22Rv1 (cell line): ENCODE measurements at regions not wholly inside any gene's neighbourhood (a gene's known extent, or its start where the extent isn't known, plus 50 kb on each side); places are given as distances from the start of the nearest gene placed in this dataset.

Experiments
- ZFX ChIP-seq: fragments of 450-650 bp; IDR thresholded peaks from 2 replicates; pipeline ENCODE4 v1.6.1; 2017; ENCODE audit warnings: antibody characterized with exemption, borderline replicate concordance
- TF ChIP-seq, protein P1 (sequence below): fragments of 450-650 bp; IDR thresholded peaks from 2 replicates; pipeline ENCODE4 v1.5.1; 2017; ENCODE audit warnings: mild to moderate bottlenecking

DNA sequence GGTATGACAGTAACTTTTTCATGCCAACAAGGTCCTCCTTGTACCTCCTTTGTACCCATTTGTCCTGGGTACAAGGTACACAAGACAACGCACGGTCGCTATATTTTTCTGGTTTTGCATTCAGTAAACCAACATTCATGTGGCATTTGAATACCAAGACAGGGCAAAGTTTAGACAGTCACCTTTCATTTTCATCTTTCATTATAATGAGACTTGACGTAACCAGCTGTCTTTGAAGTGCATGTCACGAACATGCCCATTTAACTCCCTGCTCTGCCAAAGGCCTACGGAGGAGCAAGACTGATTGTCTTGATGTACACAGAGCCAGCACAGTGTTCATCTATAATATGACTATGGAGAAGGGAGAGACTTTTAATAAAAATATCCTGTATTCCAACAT, 91.0 kb downstream of the SETD4 start:
- TF ChIP-seq, protein P1, sequence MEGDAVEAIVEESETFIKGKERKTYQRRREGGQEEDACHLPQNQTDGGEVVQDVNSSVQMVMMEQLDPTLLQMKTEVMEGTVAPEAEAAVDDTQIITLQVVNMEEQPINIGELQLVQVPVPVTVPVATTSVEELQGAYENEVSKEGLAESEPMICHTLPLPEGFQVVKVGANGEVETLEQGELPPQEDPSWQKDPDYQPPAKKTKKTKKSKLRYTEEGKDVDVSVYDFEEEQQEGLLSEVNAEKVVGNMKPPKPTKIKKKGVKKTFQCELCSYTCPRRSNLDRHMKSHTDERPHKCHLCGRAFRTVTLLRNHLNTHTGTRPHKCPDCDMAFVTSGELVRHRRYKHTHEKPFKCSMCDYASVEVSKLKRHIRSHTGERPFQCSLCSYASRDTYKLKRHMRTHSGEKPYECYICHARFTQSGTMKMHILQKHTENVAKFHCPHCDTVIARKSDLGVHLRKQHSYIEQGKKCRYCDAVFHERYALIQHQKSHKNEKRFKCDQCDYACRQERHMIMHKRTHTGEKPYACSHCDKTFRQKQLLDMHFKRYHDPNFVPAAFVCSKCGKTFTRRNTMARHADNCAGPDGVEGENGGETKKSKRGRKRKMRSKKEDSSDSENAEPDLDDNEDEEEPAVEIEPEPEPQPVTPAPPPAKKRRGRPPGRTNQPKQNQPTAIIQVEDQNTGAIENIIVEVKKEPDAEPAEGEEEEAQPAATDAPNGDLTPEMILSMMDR: no peak
- TF ChIP-seq ZFX: no peak
